ENCODE measurements at regions not wholly inside any gene's neighbourhood (a gene's known extent, or its start where the extent isn't known, plus 50 kb on each side); places are given as distances from the start of the nearest gene placed in this dataset.

DNA sequence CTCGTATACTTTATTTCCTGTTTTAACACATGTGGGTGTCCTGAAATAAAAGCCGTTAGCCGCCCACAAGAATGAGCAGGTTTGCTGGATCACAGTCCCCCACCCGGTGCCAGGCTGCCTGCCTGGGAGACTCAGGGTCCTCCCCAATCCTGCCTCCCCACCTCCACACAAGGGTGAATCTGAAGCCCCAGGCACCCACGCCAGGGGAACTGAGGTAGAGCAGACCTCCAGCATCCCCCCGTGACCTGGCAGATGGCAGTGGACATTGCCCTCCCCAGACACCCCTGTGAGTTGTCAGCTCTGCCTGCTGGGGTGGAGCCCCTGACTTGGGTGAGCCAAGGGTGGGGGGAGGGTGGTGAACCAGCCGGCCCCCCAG, 114.8 kb downstream of the METRNL start:
- Histone ChIP-seq H3K4me1 (ENCODE audit: control insufficient read depth, insufficient read depth, low read length) (no peaks in the 10 kb centered on the region), H3K27ac (ENCODE audit: low read length) (no peak overlapping the region), H3K27me3 (ENCODE audit: control insufficient read depth, insufficient read depth, low read length) (no peaks in the 10 kb centered on the region), H3K4me3 (ENCODE audit: low read length) (no peak overlapping the region), H3K9me3 (ENCODE audit: control insufficient read depth, insufficient read depth, low read length) (peaks cover 8% of the 10 kb centered on the region), H3K36me3 (ENCODE audit: control insufficient read depth, insufficient read depth, low read length) (no peaks in the 10 kb centered on the region)
- no peak for DNase-seq (ENCODE audit: low read depth, low spot score)
- WGBS (ENCODE audit: insufficient coverage, insufficient read length), result no CpG with 5 or more reads among the region's 7 CpGs

DNA sequence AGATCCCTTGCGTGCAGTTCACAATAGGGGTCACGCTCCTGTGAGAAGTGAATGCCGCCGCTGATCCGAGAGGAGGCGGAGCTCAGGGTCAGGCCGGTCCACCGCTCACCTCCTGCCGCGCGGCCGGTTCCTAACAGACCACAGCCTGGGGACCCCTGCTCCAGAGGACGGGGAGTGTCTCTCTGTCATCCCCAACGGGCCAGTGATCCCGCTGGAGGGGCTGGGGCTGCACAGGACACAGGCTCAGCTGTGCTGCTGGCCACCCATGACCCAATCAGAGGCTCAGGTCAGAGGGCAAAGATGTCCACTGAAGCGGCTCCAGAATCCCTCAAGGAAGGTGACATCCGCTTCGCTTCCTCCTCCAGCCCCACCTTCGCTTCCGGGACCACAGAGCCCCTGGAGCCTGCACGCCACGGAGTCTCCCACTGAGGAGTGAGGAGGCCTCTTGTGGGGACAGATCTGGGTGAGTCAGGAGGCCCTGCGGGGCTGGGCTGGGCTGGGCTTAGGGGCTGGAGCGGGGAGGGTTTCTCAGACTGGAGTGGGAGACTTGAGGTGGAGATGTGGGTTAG, 115.4 kb downstream of the METRNL start:
- H3K27ac ChIP-seq (ENCODE audit: low read length), result no peak overlapping the region
- no peaks in the 10 kb centered on the region for H3K27me3 ChIP-seq (ENCODE audit: control insufficient read depth, insufficient read depth, low read length)
- no peak for DNase-seq (ENCODE audit: low read depth, low spot score)
- no peaks in the 10 kb centered on the region for H3K4me1 ChIP-seq (ENCODE audit: control insufficient read depth, insufficient read depth, low read length)
- no CpG with 5 or more reads among the region's 24 CpGs for WGBS (ENCODE audit: insufficient coverage, insufficient read length)
- peaks cover 8% of the 10 kb centered on the region for H3K9me3 ChIP-seq (ENCODE audit: control insufficient read depth, insufficient read depth, low read length)
- H3K36me3 ChIP-seq (ENCODE audit: control insufficient read depth, insufficient read depth, low read length), result no peaks in the 10 kb centered on the region
- no peak overlapping the region for H3K4me3 ChIP-seq (ENCODE audit: low read length)

DNA sequence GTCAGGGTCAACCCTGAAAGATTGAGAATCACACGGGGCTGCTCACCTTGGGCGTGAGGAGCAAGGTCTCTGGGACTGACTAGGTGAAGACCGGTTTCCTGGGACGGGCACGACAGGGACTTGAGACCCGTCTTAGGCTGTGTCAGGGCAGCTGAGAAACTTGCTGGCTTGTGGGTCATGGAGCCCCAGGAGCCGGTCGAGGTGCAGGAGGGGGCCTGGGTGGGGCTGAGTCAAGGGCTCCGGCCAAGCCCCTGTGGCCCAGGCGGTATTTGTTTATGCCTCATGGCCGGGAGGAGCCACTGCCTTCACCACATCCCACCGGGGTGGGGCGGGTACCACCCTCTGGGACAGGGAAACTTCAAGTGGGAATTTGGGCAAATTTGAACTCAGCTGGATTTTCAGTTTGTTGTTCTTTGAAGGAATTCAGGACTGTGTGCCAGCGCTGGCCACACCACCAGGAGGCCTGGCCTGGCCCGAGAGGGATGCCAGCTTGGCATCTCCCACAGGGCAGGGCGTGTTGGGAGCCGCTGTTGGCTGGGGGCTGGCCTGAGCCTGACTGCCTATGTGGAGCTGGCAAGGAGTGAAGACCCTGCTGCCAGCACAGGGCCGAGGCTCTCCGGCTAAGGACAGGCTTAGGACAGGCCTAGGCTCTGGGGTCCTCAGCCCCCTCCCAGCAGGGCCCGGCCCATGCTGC, 116.1 kb downstream of the METRNL start:
- Histone ChIP-seq H3K4me3 (ENCODE audit: low read length) (no peak overlapping the region), H3K4me1 (ENCODE audit: control insufficient read depth, insufficient read depth, low read length) (no peaks in the 10 kb centered on the region), H3K27me3 (ENCODE audit: control insufficient read depth, insufficient read depth, low read length) (no peaks in the 10 kb centered on the region), H3K27ac (ENCODE audit: low read length) (no peak overlapping the region), H3K9me3 (ENCODE audit: control insufficient read depth, insufficient read depth, low read length) (peaks cover 5% of the 10 kb centered on the region), H3K36me3 (ENCODE audit: control insufficient read depth, insufficient read depth, low read length) (no peaks in the 10 kb centered on the region)
- DNase-seq (ENCODE audit: low read depth, low spot score), result no peak
- WGBS (ENCODE audit: insufficient coverage, insufficient read length), result no CpG with 5 or more reads among the region's 20 CpGs

DNA sequence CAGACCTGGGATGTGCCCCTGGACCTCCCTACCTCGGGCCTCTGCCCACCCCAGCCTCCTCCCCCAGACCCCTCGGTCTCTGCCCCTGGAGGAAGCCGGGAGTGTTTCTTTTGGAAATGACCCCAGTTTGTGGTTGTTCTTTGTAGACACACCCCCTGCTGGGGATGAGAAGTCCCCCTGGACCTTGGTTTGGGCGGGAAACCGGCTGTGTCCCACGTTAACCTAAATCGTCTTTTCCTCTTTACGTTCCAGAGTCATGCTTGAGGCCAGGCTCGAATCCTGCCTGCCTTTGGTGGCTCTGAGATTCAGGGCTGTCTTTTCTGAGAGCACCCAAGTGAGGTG, 116.6 kb downstream of the METRNL start:
- Histone ChIP-seq H3K4me3 (ENCODE audit: low read length) (no peak overlapping the region), H3K27ac (ENCODE audit: low read length) (no peak overlapping the region), H3K36me3 (ENCODE audit: control insufficient read depth, insufficient read depth, low read length) (no peaks in the 10 kb centered on the region), H3K4me1 (ENCODE audit: control insufficient read depth, insufficient read depth, low read length) (no peaks in the 10 kb centered on the region), H3K9me3 (ENCODE audit: control insufficient read depth, insufficient read depth, low read length) (peaks cover 5% of the 10 kb centered on the region), H3K27me3 (ENCODE audit: control insufficient read depth, insufficient read depth, low read length) (no peaks in the 10 kb centered on the region)
- WGBS (ENCODE audit: insufficient coverage, insufficient read length), result no CpG with 5 or more reads among the region's 9 CpGs
- no peak for DNase-seq (ENCODE audit: low read depth, low spot score)

DNA sequence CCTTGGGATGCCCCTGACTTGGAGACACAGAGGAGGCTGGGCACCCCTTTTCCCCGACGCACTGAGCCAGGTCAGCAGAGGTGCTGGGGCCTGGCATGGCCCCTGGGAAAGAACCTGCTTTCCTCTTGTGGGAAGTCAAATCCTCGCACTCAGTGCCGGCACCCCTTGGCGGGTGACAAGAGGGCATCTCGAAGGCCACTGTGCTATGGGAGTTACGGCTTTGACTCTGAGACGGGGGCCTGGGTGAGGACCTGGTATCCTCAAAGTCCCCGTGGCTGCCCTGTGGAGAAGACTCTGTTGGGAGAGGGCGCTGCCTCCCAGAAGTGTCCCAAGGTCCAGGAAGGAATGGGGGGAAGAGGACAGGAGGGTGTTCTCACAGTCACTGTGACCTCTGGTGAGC, 117.0 kb downstream of the METRNL start:
- no peak for DNase-seq (ENCODE audit: low read depth, low spot score)
- no CpG with 5 or more reads among the region's 10 CpGs for WGBS (ENCODE audit: insufficient coverage, insufficient read length)

DNA sequence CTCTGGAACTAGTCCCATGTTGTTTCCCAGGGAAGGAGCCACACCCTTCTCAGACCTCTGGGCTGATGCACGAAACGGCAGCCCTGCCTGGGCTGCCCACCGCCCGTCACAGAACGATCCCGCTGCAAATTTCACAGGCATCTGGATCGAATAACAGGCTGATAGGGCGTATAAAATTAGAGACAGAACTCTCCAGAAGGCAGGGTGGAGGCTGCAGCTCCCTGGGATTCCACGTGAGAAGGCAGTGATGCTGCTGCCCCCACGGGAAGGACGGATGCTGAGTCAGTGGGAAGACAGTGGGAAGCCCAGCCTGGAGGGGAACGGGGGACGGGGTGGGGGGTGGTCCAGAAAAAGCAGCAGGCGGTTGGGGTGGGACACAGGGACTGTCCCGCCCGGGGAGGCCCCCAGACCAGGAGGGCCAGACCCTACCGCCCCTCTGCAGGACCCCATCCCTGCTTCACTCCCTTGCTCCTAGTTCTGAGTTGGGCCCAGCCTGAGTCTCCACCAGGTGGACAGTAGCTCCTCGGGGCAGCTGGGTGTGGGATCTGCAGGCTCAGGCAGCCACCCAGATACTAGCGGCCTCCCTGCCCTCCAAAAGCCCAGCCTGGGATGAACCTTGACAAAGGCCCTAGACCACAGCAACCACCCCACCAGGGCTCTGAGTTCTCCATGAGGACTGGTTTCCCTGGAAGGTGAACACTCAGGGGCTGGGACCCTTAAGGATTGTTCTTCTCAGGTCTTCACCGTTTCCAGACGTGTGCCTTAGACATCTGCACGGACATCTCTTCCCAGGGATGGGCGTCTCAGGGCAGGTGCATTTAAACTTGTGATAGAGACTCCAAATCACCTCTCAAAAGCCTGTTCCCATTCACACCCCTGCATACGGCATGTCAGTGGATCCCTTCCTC, 117.8 kb downstream of the METRNL start:
- no peaks in the 10 kb centered on the region for H3K27me3 ChIP-seq (ENCODE audit: control insufficient read depth, insufficient read depth, low read length)
- no peak for DNase-seq (ENCODE audit: low read depth, low spot score)
- H3K9me3 ChIP-seq (ENCODE audit: control insufficient read depth, insufficient read depth, low read length), result peaks cover 6% of the 10 kb centered on the region
- WGBS (ENCODE audit: insufficient coverage, insufficient read length), result no CpG with 5 or more reads among the region's 24 CpGs
- no peak overlapping the region for H3K4me3 ChIP-seq (ENCODE audit: low read length)
- no peaks in the 10 kb centered on the region for H3K4me1 ChIP-seq (ENCODE audit: control insufficient read depth, insufficient read depth, low read length)
- no peaks in the 10 kb centered on the region for H3K36me3 ChIP-seq (ENCODE audit: control insufficient read depth, insufficient read depth, low read length)
- H3K27ac ChIP-seq (ENCODE audit: low read length), result no peak overlapping the region

More for the DNA sequence above, 117.0 kb downstream of the METRNL start:
- no peak overlapping the region for H3K27ac ChIP-seq (ENCODE audit: low read length)
- H3K27me3 ChIP-seq (ENCODE audit: control insufficient read depth, insufficient read depth, low read length), result no peaks in the 10 kb centered on the region
- H3K36me3 ChIP-seq (ENCODE audit: control insufficient read depth, insufficient read depth, low read length), result no peaks in the 10 kb centered on the region
- no peaks in the 10 kb centered on the region for H3K4me1 ChIP-seq (ENCODE audit: control insufficient read depth, insufficient read depth, low read length)
- H3K9me3 ChIP-seq (ENCODE audit: control insufficient read depth, insufficient read depth, low read length), result peaks cover 3% of the 10 kb centered on the region
- no peak overlapping the region for H3K4me3 ChIP-seq (ENCODE audit: low read length)

DNA sequence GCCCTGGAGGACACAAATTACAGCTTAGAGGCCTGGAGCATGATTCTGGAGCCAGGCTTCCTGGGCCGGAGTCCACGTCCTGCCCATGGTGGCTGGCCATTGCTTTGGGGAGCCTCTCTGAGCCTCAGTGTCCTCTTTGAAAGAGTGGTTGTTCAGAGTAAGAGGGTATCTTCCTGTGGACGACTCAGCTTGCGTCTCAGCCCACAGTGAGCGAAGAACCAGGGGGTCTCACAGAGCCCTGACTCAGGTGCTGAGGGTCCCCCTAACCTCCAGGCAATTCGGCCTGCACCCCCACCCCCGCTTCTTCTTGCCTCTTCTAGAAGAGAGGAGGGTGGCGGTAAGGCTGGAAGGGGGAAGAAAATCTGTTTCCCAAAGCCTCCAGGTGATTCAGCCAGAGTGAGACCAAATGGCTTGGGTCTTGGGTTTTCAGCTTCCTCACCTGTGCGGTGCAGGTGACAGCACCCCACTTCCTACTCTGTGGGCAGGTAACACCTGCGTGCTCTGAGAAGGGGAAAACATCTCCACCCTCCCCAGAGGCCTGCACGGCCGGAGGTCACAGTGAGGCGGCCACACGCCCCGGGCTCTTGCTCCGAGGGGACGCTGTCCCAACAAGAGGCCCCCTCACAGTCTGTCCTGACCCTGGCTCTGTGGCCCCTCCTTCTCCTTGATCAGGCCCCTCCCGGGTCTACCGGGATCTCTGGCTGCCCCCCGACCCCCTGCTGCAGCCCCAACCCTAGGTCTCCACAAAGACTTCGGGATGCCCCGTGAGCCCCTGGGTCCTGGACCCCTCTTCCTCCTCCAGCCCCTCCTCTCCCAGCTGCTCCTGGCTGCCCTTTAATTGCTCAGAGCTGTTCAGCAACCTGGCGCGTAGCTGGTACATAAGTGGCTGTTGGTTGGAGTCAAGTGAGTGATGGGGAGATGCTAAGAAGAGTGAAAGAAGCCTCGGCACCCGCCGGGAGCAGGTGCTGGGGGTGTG, 119.2 kb downstream of the METRNL start:
- WGBS (ENCODE audit: insufficient coverage, insufficient read length), result no CpG with 5 or more reads among the region's 27 CpGs
- Histone ChIP-seq H3K9me3 (ENCODE audit: control insufficient read depth, insufficient read depth, low read length) (peaks cover 6% of the 10 kb centered on the region), H3K4me1 (ENCODE audit: control insufficient read depth, insufficient read depth, low read length) (no peaks in the 10 kb centered on the region), H3K27me3 (ENCODE audit: control insufficient read depth, insufficient read depth, low read length) (no peaks in the 10 kb centered on the region), H3K4me3 (ENCODE audit: low read length) (no peak overlapping the region), H3K27ac (ENCODE audit: low read length) (no peak overlapping the region), H3K36me3 (ENCODE audit: control insufficient read depth, insufficient read depth, low read length) (no peaks in the 10 kb centered on the region)
- DNase-seq (ENCODE audit: low read depth, low spot score), result no peak

DNA sequence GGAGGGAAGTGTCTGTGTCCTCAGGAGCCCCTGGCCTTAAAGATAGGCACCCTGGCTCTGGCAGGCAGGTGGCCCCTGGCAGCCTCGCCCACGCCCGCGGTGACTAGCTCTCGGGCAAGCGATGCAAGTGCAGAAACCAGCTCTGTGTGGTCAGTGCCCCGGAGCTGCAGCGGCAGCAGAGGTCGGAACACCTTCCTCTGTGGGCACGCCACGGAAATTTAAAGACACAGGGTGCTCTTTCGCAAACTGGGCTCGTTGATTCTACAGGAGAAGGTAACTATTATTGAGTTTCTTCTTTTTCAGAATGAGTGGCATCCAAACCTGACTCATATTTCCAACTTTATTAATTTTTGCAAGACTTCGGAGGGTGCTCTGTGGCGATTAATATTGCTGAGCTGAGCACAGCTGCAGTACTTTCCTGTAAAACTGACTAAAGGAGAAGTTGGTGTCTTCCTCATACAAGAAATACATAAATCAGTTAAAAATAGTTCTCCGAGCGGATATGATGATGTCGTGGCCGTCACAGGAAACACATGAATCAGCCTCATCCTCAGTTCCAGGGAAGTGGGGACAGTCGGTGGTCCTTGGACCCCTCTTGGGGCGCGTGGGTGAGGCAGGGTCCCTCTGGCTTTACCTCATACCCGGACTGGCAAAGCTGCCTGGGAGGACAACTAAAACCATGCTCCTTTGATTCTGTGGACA, 120.2 kb downstream of the METRNL start:
- no peaks in the 10 kb centered on the region for H3K27me3 ChIP-seq (ENCODE audit: control insufficient read depth, insufficient read depth, low read length)
- no peak for DNase-seq (ENCODE audit: low read depth, low spot score)
- no peaks in the 10 kb centered on the region for H3K36me3 ChIP-seq (ENCODE audit: control insufficient read depth, insufficient read depth, low read length)
- H3K9me3 ChIP-seq (ENCODE audit: control insufficient read depth, insufficient read depth, low read length), result peaks cover 6% of the 10 kb centered on the region
- WGBS (ENCODE audit: insufficient coverage, insufficient read length), result no CpG with 5 or more reads among the region's 23 CpGs
- H3K4me1 ChIP-seq (ENCODE audit: control insufficient read depth, insufficient read depth, low read length), result no peaks in the 10 kb centered on the region
- no peak overlapping the region for H3K4me3 ChIP-seq (ENCODE audit: low read length)
- no peak overlapping the region for H3K27ac ChIP-seq (ENCODE audit: low read length)

DNA sequence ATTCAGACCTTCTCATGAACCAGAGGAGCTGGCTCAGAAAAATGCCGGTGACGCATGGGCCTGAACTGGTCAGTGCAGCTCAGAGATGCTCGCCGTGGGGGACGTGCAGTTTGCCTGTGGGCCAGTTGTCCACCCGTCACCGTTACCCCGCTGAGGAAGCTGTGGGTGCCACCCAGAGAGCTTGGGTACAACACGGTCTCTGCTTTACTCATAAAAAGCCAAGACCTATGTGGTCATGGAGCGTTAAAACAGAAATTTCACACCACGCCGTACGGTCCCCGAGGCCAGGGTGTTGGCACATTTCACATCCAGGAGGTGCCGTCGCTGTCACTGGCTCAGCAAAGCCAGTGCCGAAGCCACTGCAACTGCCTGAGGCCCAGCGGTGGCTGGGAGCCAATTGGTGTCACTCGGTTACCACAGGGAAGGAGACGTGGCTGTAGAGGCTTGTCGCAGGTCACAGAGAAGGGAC, 120.9 kb downstream of the METRNL start:
- Histone ChIP-seq H3K27me3 (ENCODE audit: control insufficient read depth, insufficient read depth, low read length) (no peaks in the 10 kb centered on the region), H3K27ac (ENCODE audit: low read length) (no peak overlapping the region), H3K4me3 (ENCODE audit: low read length) (no peak overlapping the region), H3K9me3 (ENCODE audit: control insufficient read depth, insufficient read depth, low read length) (peaks cover 6% of the 10 kb centered on the region), H3K4me1 (ENCODE audit: control insufficient read depth, insufficient read depth, low read length) (no peaks in the 10 kb centered on the region), H3K36me3 (ENCODE audit: control insufficient read depth, insufficient read depth, low read length) (no peaks in the 10 kb centered on the region)
- DNase-seq (ENCODE audit: low read depth, low spot score), result no peak
- no CpG with 5 or more reads among the region's 21 CpGs for WGBS (ENCODE audit: insufficient coverage, insufficient read length)

Measured in iPS DF 6.9 (cell line).